GM12878 (cell line): ENCODE measurements at regions not wholly inside any gene's neighbourhood (a gene's known extent, or its start where the extent isn't known, plus 50 kb on each side); places are given as distances from the start of the nearest gene placed in this dataset.
"Not testable (repeated sequence)": the region's sequence is repeated elsewhere in the genome, so short reads cannot be mapped to it uniquely, and the experiment has no call there.

Experiments
- BRCA1 ChIP-seq: IDR thresholded peaks from 2 replicates; pipeline ENCODE4 v1.6.1; 2011; ENCODE audit warnings: low read depth, low read length, improper control_type of control experiment
- CBFB ChIP-seq: IDR thresholded peaks from 2 replicates; pipeline ENCODE4 v1.6.1; 2016; ENCODE audit warnings: antibody characterized with exemption, low read depth
- CEBPB ChIP-seq, 2 experiments: fragments of 150-350 bp in 1 of 2; IDR thresholded peaks; 2 replicates each; pipeline ENCODE4 v1.6.1; 2012 to 2014; ENCODE audit warnings: low read depth in 2 of 2, low read length in 2 of 2, borderline replicate concordance in 1 of 2, inconsistent platforms in 1 of 2
- CREB1 ChIP-seq: IDR thresholded peaks from 2 replicates; pipeline ENCODE4 v1.6.1; 2012; ENCODE audit warnings: low read depth, mild to moderate bottlenecking, inconsistent platforms
- CUX1 ChIP-seq: IDR thresholded peaks from 2 replicates; pipeline ENCODE4 v1.6.1; 2012; ENCODE audit warnings: improper control_type of control experiment, low read depth, low read length; ENCODE audit not compliant: insufficient replicate concordance
- EP300 ChIP-seq, 2 experiments: fragments of 150-350 bp in 1 of 2; IDR thresholded peaks; 2 replicates each; pipeline ENCODE4 v1.6.1; 2011 to 2012; ENCODE audit warnings: low read depth in 2 of 2, low read length in 2 of 2, borderline replicate concordance in 1 of 2, improper control_type of control experiment in 1 of 2, inconsistent platforms in 1 of 2; ENCODE audit not compliant: control insufficient read depth in 1 of 2
- ESRRA ChIP-seq: IDR thresholded peaks from 2 replicates; pipeline ENCODE4 v1.6.1; 2012; ENCODE audit warnings: mild to moderate bottlenecking, low read length, improper control_type of control experiment
- EZH2 ChIP-seq: IDR thresholded peaks from 2 replicates; pipeline ENCODE4 v1.6.1; 2012; ENCODE audit warnings: low read depth, mild to moderate bottlenecking, control low read depth, inconsistent platforms, low read length, borderline replicate concordance; ENCODE audit not compliant: control insufficient read depth
- MYC ChIP-seq: IDR thresholded peaks from 2 replicates; pipeline ENCODE4 v1.6.1; 2011; ENCODE audit warnings: mild to moderate bottlenecking, low read length, moderate library complexity, inconsistent platforms; ENCODE audit not compliant: insufficient read depth, insufficient replicate concordance, insufficient read length, severe bottlenecking
- PKNOX1 ChIP-seq: fragments of 450-650 bp; IDR thresholded peaks from 2 replicates; pipeline ENCODE4 v1.6.1; 2016; ENCODE audit warnings: mild to moderate bottlenecking
- STAT3 ChIP-seq: IDR thresholded peaks from 2 replicates; pipeline ENCODE4 v1.6.1; 2011; ENCODE audit warnings: low read depth, low read length, improper control_type of control experiment
- TAF1 ChIP-seq: IDR thresholded peaks from 2 replicates; pipeline ENCODE4 v1.6.1; 2011; ENCODE audit warnings: mild to moderate bottlenecking, low read depth, low read length, borderline replicate concordance
- TF ChIP-seq, protein P1 (sequence below), 3 experiments: IDR thresholded peaks in 2 of 3; conservative IDR thresholded peaks in 1 of 3; 2 replicates each; pipeline ENCODE4 v1.5.1; 2011; ENCODE audit warnings: low read depth in 3 of 3, low read length in 3 of 3, mild to moderate bottlenecking in 3 of 3, control low read depth in 2 of 3, moderate library complexity in 2 of 3, inconsistent platforms in 1 of 3, mixed read lengths in 1 of 3; ENCODE audit not compliant: control insufficient read depth in 2 of 3, insufficient read depth in 1 of 3; ENCODE audit errors: extremely low read depth in 1 of 3

DNA sequence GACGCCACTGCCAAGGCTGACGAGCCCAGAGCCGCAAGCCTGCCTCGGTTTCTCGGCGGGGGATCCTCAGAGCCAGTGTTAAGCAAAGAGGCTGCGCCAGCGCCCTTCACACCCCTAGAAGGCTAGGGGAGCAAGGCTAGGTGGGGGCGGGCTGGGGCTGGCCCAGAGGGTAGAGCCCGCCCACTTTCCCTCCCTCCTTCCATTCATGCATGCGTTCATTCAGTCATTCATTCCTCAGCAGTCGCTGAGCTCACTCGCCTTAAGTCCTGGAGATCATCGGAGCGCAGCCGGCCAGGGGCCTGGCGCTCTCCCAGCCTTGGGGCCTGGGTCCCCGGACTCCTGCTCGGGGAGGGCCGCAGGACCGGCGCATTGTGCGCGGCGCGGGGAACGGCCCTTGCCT is 5499.6 kb upstream of the TPTE start:
- TF ChIP-seq CEBPB (IDR thresholded peaks at IDR 0.05; ENCODE audit: borderline replicate concordance in 1 of 2, low read depth in 2 of 2, low read length in 2 of 2); MYC; CUX1; TAF1; CBFB; STAT3; BRCA1; CREB1; EP300 (IDR thresholded peaks at IDR 0.05; ENCODE audit: borderline replicate concordance in 1 of 2, control insufficient read depth in 1 of 2, low read depth in 2 of 2, low read length in 2 of 2); EZH2; PKNOX1; ESRRA: not testable (repeated sequence)
- TF ChIP-seq, protein P1, sequence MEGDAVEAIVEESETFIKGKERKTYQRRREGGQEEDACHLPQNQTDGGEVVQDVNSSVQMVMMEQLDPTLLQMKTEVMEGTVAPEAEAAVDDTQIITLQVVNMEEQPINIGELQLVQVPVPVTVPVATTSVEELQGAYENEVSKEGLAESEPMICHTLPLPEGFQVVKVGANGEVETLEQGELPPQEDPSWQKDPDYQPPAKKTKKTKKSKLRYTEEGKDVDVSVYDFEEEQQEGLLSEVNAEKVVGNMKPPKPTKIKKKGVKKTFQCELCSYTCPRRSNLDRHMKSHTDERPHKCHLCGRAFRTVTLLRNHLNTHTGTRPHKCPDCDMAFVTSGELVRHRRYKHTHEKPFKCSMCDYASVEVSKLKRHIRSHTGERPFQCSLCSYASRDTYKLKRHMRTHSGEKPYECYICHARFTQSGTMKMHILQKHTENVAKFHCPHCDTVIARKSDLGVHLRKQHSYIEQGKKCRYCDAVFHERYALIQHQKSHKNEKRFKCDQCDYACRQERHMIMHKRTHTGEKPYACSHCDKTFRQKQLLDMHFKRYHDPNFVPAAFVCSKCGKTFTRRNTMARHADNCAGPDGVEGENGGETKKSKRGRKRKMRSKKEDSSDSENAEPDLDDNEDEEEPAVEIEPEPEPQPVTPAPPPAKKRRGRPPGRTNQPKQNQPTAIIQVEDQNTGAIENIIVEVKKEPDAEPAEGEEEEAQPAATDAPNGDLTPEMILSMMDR (IDR thresholded peaks at IDR 0.05 in 2 of 3, conservative IDR thresholded peaks at IDR 0.05 in 1 of 3; ENCODE audit: control insufficient read depth in 2 of 3, extremely low read depth in 1 of 3, insufficient read depth in 1 of 3, low read depth in 3 of 3, low read length in 3 of 3) = not testable (repeated sequence)
